Vagina (tissue), 2 donors: ENCODE measurements at regions not wholly inside any gene's neighbourhood (a gene's known extent, or its start where the extent isn't known, plus 50 kb on each side); places are given as distances from the start of the nearest gene placed in this dataset.

Experiments
- CTCF ChIP-seq, 3 experiments: fragments of 450-650 bp in 2 of 3; fragments of 200-600 bp in 1 of 3; sonication (generic) in 1 of 3; IDR thresholded peaks; one replicate each; pipeline ENCODE4 v1.5.1; 2017 to 2019; ENCODE audit warnings: antibody characterized with exemption in 3 of 3, mild to moderate bottlenecking in 2 of 3, moderate library complexity in 2 of 3
- POLR2A ChIP-seq, 2 donors: fragments of 450-650 bp; IDR thresholded peaks; one replicate each; pipeline ENCODE4 v1.6.1; 2017; ENCODE audit warnings: antibody characterized with exemption in 2 of 2, mild to moderate bottlenecking in 2 of 2, moderate library complexity in 2 of 2
- POLR2AphosphoS5 ChIP-seq, 2 donors: sonication (generic); formaldehyde crosslinking; IDR thresholded peaks; one replicate each; pipeline ENCODE4 v1.9.0; 2017; ENCODE audit warnings: antibody characterized with exemption in 2 of 2, mild to moderate bottlenecking in 2 of 2, low read depth in 1 of 2; ENCODE audit not compliant: insufficient read depth in 1 of 2

- TF ChIP-seq CTCF (IDR thresholded peaks at IDR 0.05) (no peak), POLR2A (IDR thresholded peaks at IDR 0.05) (no peak), POLR2AphosphoS5 (IDR thresholded peaks at IDR 0.05; ENCODE audit: insufficient read depth in 1 of 2, low read depth in 1 of 2) (no peak)
Observed at GRCh38 chr2:52710810-52711618, 1056.6 kb upstream of the CHAC2 start.
